Parathyroid adenoma (tissue), 2 donors: ENCODE measurements at regions not wholly inside any gene's neighbourhood (a gene's known extent, or its start where the extent isn't known, plus 50 kb on each side); places are given as distances from the start of the nearest gene placed in this dataset.

Experiments
- H2AFZ ChIP-seq: fragments of 300-600 bp; sonication (generic); one replicate; pipeline ENCODE4 v1.7.0; 2017; ENCODE audit warnings: antibody characterized with exemption, mild to moderate bottlenecking
- H3K27ac ChIP-seq: fragments of 300-600 bp; sonication (generic); one replicate; pipeline ENCODE4 v1.7.0; 2017
- H3K27me3 ChIP-seq: fragments of 300-600 bp; sonication (generic); one replicate; pipeline ENCODE4 v1.7.0; 2017; ENCODE audit warnings: low read length; ENCODE audit not compliant: control insufficient read depth, insufficient read depth
- H3K36me3 ChIP-seq: fragments of 300-600 bp; sonication (generic); one replicate; pipeline ENCODE4 v1.7.0; 2017; ENCODE audit warnings: low read length; ENCODE audit not compliant: control insufficient read depth, insufficient read depth
- H3K4me1 ChIP-seq: fragments of 300-600 bp; sonication (generic); one replicate; pipeline ENCODE4 v1.7.0; 2017; ENCODE audit warnings: control low read depth
- H3K4me2 ChIP-seq: fragments of 300-600 bp; sonication (generic); one replicate; pipeline ENCODE4 v1.7.0; 2017; ENCODE audit warnings: low read length
- H3K4me3 ChIP-seq: fragments of 300-600 bp; sonication (generic); one replicate; pipeline ENCODE4 v1.7.0; 2017; ENCODE audit warnings: low read depth, low read length
- H3K79me2 ChIP-seq: fragments of 300-600 bp; sonication (generic); one replicate; pipeline ENCODE4 v1.7.0; 2017; ENCODE audit warnings: control low read depth
- H3K9ac ChIP-seq: fragments of 300-600 bp; sonication (generic); one replicate; pipeline ENCODE4 v1.7.0; 2017; ENCODE audit warnings: mild to moderate bottlenecking
- H3K9me3 ChIP-seq: fragments of 300-600 bp; sonication (generic); one replicate; pipeline ENCODE4 v1.7.0; 2017; ENCODE audit warnings: low read length; ENCODE audit not compliant: control insufficient read depth
- CTCF ChIP-seq: fragments of 300-600 bp; sonication (generic); IDR thresholded peaks from one replicate; pipeline ENCODE4 v1.7.0; 2017; ENCODE audit warnings: antibody characterized with exemption, mild to moderate bottlenecking
- donor health status: primary hyperparathyroidism.

GRCh38 chr3:67302489-67302888 is 304.4 kb downstream of the KBTBD8 start:
- Histone ChIP-seq H3K79me2 (no peaks in the 10 kb centered on the region), H3K4me1 (peaks cover 4% of the 10 kb centered on the region), H3K4me2 (no peak overlapping the region), H3K27me3 (no peaks in the 10 kb centered on the region), H3K36me3 (no peaks in the 10 kb centered on the region), H3K27ac (no peak overlapping the region), H3K9me3 (no peaks in the 10 kb centered on the region), H3K9ac (no peak overlapping the region), H2AFZ (peak overlapping the region; percentile 4), H3K4me3 (no peak overlapping the region)
- no peak for TF ChIP-seq CTCF

- Histone ChIP-seq H3K4me3 (no peak overlapping the region), H3K9me3 (no peaks in the 10 kb centered on the region), H3K4me1 (peaks cover 3% of the 10 kb centered on the region), H3K27ac (no peak overlapping the region), H2AFZ (peak overlapping the region; percentile 3), H3K36me3 (no peaks in the 10 kb centered on the region), H3K4me2 (no peak overlapping the region), H3K79me2 (no peaks in the 10 kb centered on the region), H3K9ac (no peak overlapping the region), H3K27me3 (no peaks in the 10 kb centered on the region)
- no peak for TF ChIP-seq CTCF
These were observed 307.1 kb downstream of the KBTBD8 start for GRCh38 chr3:67305160-67305559.

GRCh38 chr3:67305922-67306321 is 307.8 kb downstream of the KBTBD8 start:
- Histone ChIP-seq H3K4me1 (peaks cover 3% of the 10 kb centered on the region), H2AFZ (no peak overlapping the region), H3K27ac (no peak overlapping the region), H3K36me3 (no peaks in the 10 kb centered on the region), H3K9me3 (no peaks in the 10 kb centered on the region), H3K4me3 (no peak overlapping the region), H3K27me3 (no peaks in the 10 kb centered on the region), H3K9ac (no peak overlapping the region), H3K79me2 (no peaks in the 10 kb centered on the region), H3K4me2 (no peak overlapping the region)
- TF ChIP-seq CTCF, result no peak

- no peaks in the 10 kb centered on the region for H3K36me3 ChIP-seq
- no peak overlapping the region for H2AFZ ChIP-seq
- H3K4me1 ChIP-seq, result no peaks in the 10 kb centered on the region
- no peak for TF ChIP-seq CTCF
- no peaks in the 10 kb centered on the region for H3K9me3 ChIP-seq
- no peaks in the 10 kb centered on the region for H3K27me3 ChIP-seq
- H3K4me3 ChIP-seq, result no peak overlapping the region
- H3K27ac ChIP-seq, result no peak overlapping the region
- H3K79me2 ChIP-seq, result no peaks in the 10 kb centered on the region
- H3K9ac ChIP-seq, result no peak overlapping the region
- no peak overlapping the region for H3K4me2 ChIP-seq
These were observed 313.3 kb downstream of the KBTBD8 start for GRCh38 chr3:67311440-67311839.

GRCh38 chr3:67312155-67312554 is 314.0 kb downstream of the KBTBD8 start:
- H3K79me2 ChIP-seq, result no peaks in the 10 kb centered on the region
- no peaks in the 10 kb centered on the region for H3K4me1 ChIP-seq
- H2AFZ ChIP-seq, result no peak overlapping the region
- H3K9me3 ChIP-seq, result no peaks in the 10 kb centered on the region
- H3K27me3 ChIP-seq, result no peaks in the 10 kb centered on the region
- no peak for TF ChIP-seq CTCF
- H3K4me2 ChIP-seq, result no peak overlapping the region
- H3K27ac ChIP-seq, result no peak overlapping the region
- H3K36me3 ChIP-seq, result no peaks in the 10 kb centered on the region
- H3K9ac ChIP-seq, result no peak overlapping the region
- no peak overlapping the region for H3K4me3 ChIP-seq
